GM12878 (cell line): ENCODE measurements at regions not wholly inside any gene's neighbourhood (a gene's known extent, or its start where the extent isn't known, plus 50 kb on each side); places are given as distances from the start of the nearest gene placed in this dataset.

ENCODE experiments used
- ATF2 ChIP-seq: IDR thresholded peaks from 2 replicates; pipeline ENCODE4 v1.6.1; 2012; ENCODE audit warnings: low read length, inconsistent platforms
- BCL11A ChIP-seq: IDR thresholded peaks from 2 replicates; pipeline ENCODE4 v1.6.1; 2011; ENCODE audit warnings: low read depth, low read length
- CBX3 ChIP-seq: fragments of 200-600 bp; sonication (generic); IDR thresholded peaks from 2 replicates; pipeline ENCODE4 v1.6.1; 2016; ENCODE audit warnings: low read depth, borderline replicate concordance
- CBX5 ChIP-seq: sonication (generic); IDR thresholded peaks from 2 replicates; pipeline ENCODE4 v1.6.1; 2016; ENCODE audit warnings: low read depth, moderate library complexity, mild to moderate bottlenecking, inconsistent platforms
- EZH2 ChIP-seq: IDR thresholded peaks from 2 replicates; pipeline ENCODE4 v1.6.1; 2012; ENCODE audit warnings: low read depth, mild to moderate bottlenecking, control low read depth, inconsistent platforms, low read length, borderline replicate concordance; ENCODE audit not compliant: control insufficient read depth
- HDAC2 ChIP-seq: fragments of 200-600 bp; sonication (generic); IDR thresholded peaks from 2 replicates; pipeline ENCODE4 v1.6.1; 2017
- HDGF ChIP-seq: fragments of 450-650 bp; IDR thresholded peaks from 2 replicates; pipeline ENCODE4 v1.6.1; 2016; ENCODE audit warnings: antibody characterized with exemption
- IKZF2 ChIP-seq, 2 experiments: fragments of 450-650 bp; IDR thresholded peaks; 2 replicates each; pipeline ENCODE4 v1.6.1; 2017; ENCODE audit warnings: mild to moderate bottlenecking in 2 of 2, moderate library complexity in 2 of 2
- IRF4 ChIP-seq: IDR thresholded peaks from 2 replicates; pipeline ENCODE4 v1.6.1; 2011; ENCODE audit warnings: low read depth, low read length
- JUNB ChIP-seq: IDR thresholded peaks from 2 replicates; pipeline ENCODE4 v1.6.1; 2016; ENCODE audit warnings: antibody characterized with exemption, mild to moderate bottlenecking
- MEF2A ChIP-seq: IDR thresholded peaks from 2 replicates; pipeline ENCODE4 v1.6.1; 2011; ENCODE audit warnings: low read depth, mild to moderate bottlenecking, low read length, moderate library complexity; ENCODE audit not compliant: insufficient read depth
- MTA2 ChIP-seq: fragments of 450-650 bp; IDR thresholded peaks from 2 replicates; pipeline ENCODE4 v1.6.1; 2016; ENCODE audit warnings: low read depth, mild to moderate bottlenecking, moderate library complexity
- NR2F1 ChIP-seq: fragments of 450-650 bp; conservative IDR thresholded peaks from 2 replicates; pipeline ENCODE4 v1.6.1; 2017; ENCODE audit warnings: mild to moderate bottlenecking
- POLR2AphosphoS5 ChIP-seq: IDR thresholded peaks from 2 replicates; pipeline ENCODE4 v1.6.1; 2011; ENCODE audit warnings: mild to moderate bottlenecking, low read length, inconsistent platforms
- RELA ChIP-seq: fragments of 450-650 bp; IDR thresholded peaks from 2 replicates; pipeline ENCODE4 v1.8.0; 2014; ENCODE audit warnings: borderline replicate concordance; ENCODE audit not compliant: partially characterized antibody
- SP1 ChIP-seq: IDR thresholded peaks from one replicate; pipeline ENCODE4 v1.6.1; 2011; ENCODE audit warnings: low read depth, low read length
- SREBF2 ChIP-seq: IDR thresholded peaks from 2 replicates; pipeline ENCODE4 v1.6.1; 2012; ENCODE audit warnings: mild to moderate bottlenecking, low read length
- STAT1 ChIP-seq: fragments of 450-650 bp; conservative IDR thresholded peaks from 2 replicates; pipeline ENCODE4 v1.6.1; 2014; ENCODE audit warnings: antibody characterized with exemption, mild to moderate bottlenecking
- ZNF274 ChIP-seq: IDR thresholded peaks from one replicate; pipeline ENCODE4 v1.8.0; 2011; ENCODE audit not compliant: insufficient read length, insufficient read depth
- ZZZ3 ChIP-seq: IDR thresholded peaks from 2 replicates; pipeline ENCODE4 v1.6.1; 2011; ENCODE audit warnings: low read depth; ENCODE audit not compliant: control insufficient read depth, insufficient read length
- TF ChIP-seq, protein P1 (sequence below): IDR thresholded peaks from 2 replicates; pipeline ENCODE4 v1.6.1; 2012; ENCODE audit warnings: improper control_type of control experiment, low read depth, low read length; ENCODE audit not compliant: insufficient replicate concordance
- TF ChIP-seq, protein P2 (sequence below): fragments of 450-650 bp; IDR thresholded peaks from 2 replicates; pipeline ENCODE4 v1.6.1; 2017; ENCODE audit warnings: low read depth, mild to moderate bottlenecking, moderate library complexity

- TF ChIP-seq, protein P1, sequence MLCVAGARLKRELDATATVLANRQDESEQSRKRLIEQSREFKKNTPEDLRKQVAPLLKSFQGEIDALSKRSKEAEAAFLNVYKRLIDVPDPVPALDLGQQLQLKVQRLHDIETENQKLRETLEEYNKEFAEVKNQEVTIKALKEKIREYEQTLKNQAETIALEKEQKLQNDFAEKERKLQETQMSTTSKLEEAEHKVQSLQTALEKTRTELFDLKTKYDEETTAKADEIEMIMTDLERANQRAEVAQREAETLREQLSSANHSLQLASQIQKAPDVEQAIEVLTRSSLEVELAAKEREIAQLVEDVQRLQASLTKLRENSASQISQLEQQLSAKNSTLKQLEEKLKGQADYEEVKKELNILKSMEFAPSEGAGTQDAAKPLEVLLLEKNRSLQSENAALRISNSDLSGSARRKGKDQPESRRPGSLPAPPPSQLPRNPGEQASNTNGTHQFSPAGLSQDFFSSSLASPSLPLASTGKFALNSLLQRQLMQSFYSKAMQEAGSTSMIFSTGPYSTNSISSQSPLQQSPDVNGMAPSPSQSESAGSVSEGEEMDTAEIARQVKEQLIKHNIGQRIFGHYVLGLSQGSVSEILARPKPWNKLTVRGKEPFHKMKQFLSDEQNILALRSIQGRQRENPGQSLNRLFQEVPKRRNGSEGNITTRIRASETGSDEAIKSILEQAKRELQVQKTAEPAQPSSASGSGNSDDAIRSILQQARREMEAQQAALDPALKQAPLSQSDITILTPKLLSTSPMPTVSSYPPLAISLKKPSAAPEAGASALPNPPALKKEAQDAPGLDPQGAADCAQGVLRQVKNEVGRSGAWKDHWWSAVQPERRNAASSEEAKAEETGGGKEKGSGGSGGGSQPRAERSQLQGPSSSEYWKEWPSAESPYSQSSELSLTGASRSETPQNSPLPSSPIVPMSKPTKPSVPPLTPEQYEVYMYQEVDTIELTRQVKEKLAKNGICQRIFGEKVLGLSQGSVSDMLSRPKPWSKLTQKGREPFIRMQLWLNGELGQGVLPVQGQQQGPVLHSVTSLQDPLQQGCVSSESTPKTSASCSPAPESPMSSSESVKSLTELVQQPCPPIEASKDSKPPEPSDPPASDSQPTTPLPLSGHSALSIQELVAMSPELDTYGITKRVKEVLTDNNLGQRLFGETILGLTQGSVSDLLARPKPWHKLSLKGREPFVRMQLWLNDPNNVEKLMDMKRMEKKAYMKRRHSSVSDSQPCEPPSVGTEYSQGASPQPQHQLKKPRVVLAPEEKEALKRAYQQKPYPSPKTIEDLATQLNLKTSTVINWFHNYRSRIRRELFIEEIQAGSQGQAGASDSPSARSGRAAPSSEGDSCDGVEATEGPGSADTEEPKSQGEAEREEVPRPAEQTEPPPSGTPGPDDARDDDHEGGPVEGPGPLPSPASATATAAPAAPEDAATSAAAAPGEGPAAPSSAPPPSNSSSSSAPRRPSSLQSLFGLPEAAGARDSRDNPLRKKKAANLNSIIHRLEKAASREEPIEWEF = no peak
- TF ChIP-seq POLR2AphosphoS5 = no peak
- TF ChIP-seq STAT1 = no peak
- no peak for TF ChIP-seq HDAC2
- 0 out of 2 replicates have a peak, but pooled peaks have one; percentile 15 for TF ChIP-seq MTA2
- no peak for TF ChIP-seq MEF2A
- TF ChIP-seq IRF4 = peak; percentile 20; the same call in 1 of the 2 replicates
- TF ChIP-seq HDGF = no peak
- TF ChIP-seq EZH2 = no peak
- TF ChIP-seq SP1 = no peak
- TF ChIP-seq BCL11A = no peak
- no peak for TF ChIP-seq CBX5
- TF ChIP-seq, protein P2, sequence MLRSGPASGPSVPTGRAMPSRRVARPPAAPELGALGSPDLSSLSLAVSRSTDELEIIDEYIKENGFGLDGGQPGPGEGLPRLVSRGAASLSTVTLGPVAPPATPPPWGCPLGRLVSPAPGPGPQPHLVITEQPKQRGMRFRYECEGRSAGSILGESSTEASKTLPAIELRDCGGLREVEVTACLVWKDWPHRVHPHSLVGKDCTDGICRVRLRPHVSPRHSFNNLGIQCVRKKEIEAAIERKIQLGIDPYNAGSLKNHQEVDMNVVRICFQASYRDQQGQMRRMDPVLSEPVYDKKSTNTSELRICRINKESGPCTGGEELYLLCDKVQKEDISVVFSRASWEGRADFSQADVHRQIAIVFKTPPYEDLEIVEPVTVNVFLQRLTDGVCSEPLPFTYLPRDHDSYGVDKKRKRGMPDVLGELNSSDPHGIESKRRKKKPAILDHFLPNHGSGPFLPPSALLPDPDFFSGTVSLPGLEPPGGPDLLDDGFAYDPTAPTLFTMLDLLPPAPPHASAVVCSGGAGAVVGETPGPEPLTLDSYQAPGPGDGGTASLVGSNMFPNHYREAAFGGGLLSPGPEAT = peak; percentile 55
- peak; percentile 49; the same call in 1 of the 2 replicates for TF ChIP-seq NR2F1
- TF ChIP-seq ZNF274 = no peak
- no peak; a peak in 1 of 4 replicates for TF ChIP-seq IKZF2 (IDR thresholded peaks at IDR 0.05)
- peak; percentile 52 for TF ChIP-seq JUNB
- no peak for TF ChIP-seq CBX3
- no peak for TF ChIP-seq RELA
- no peak for TF ChIP-seq ATF2
- no peak for TF ChIP-seq SREBF2
- no peak for TF ChIP-seq ZZZ3
Measured at GRCh38 chr4:41839916-41840854, 91.7 kb upstream of the PHOX2B start (continued).
